Lower leg skin (tissue), 4 donors: ENCODE measurements at regions not wholly inside any gene's neighbourhood (a gene's known extent, or its start where the extent isn't known, plus 50 kb on each side); places are given as distances from the start of the nearest gene placed in this dataset.
"Not testable (repeated sequence)": the region's sequence is repeated elsewhere in the genome, so short reads cannot be mapped to it uniquely, and the experiment has no call there.

Source experiments
- DNase-seq, 2 donors: peaks; one replicate each; pipeline ENCODE4 v3.0.0-alpha.2; 2019; ENCODE audit warnings: low spot score in 2 of 2
- H3K4me3 ChIP-seq: fragments of 200-600 bp; sonication (generic); 2 replicates; pipeline ENCODE4 v1.5.1; 2017; ENCODE audit warnings: mild to moderate bottlenecking, low read depth; ENCODE audit not compliant: poor library complexity, severe bottlenecking
- POLR2A ChIP-seq, 2 donors: fragments of 450-650 bp; IDR thresholded peaks; one replicate each; pipeline ENCODE4 v1.6.1; 2016 to 2017; ENCODE audit warnings: antibody characterized with exemption in 2 of 2, mild to moderate bottlenecking in 1 of 2, moderate library complexity in 1 of 2
- WGBS, 2 donors: methylation state at CpG; one replicate each; pipeline ENCODE4 v1.1.5; 2018; 5-methylcytosine and 5-hydroxymethylcytosine counted together
- intact Hi-C: fragments of 100-400 bp; cut with DNase I; formaldehyde crosslinking; loops from one replicate; pipeline ENCODE4 v1.15.0; 2023; ENCODE audit warnings: low total_unique reads
- TF ChIP-seq, protein P1 (sequence below), 3 donors: fragments of 450-650 bp; IDR thresholded peaks; one replicate each; pipeline ENCODE4 v1.5.1; 2016; ENCODE audit warnings: antibody characterized with exemption in 3 of 3, mild to moderate bottlenecking in 3 of 3, moderate library complexity in 2 of 3

DNA sequence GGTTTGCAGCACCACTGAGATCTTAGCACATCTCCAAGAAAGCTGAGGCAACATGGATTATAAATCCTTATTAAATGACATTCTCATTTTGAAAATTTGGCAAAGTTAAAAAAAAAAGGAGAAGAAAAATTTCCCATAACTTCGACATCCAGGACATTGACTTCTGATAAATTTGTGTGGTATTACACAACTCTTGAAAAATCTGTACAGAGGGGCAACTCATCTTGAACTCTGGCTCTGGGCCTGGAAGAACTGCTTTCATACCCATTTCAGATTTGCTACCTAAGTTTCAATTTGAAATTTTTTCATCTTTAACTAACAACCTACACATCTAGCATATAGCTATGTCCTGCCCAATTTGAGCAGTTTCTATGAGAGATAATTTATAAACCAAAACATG is 118.0 kb upstream of the UGP2 start:
- no peak for DNase-seq
- TF ChIP-seq, protein P1, sequence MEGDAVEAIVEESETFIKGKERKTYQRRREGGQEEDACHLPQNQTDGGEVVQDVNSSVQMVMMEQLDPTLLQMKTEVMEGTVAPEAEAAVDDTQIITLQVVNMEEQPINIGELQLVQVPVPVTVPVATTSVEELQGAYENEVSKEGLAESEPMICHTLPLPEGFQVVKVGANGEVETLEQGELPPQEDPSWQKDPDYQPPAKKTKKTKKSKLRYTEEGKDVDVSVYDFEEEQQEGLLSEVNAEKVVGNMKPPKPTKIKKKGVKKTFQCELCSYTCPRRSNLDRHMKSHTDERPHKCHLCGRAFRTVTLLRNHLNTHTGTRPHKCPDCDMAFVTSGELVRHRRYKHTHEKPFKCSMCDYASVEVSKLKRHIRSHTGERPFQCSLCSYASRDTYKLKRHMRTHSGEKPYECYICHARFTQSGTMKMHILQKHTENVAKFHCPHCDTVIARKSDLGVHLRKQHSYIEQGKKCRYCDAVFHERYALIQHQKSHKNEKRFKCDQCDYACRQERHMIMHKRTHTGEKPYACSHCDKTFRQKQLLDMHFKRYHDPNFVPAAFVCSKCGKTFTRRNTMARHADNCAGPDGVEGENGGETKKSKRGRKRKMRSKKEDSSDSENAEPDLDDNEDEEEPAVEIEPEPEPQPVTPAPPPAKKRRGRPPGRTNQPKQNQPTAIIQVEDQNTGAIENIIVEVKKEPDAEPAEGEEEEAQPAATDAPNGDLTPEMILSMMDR (IDR thresholded peaks at IDR 0.05): no peak
- TF ChIP-seq POLR2A (IDR thresholded peaks at IDR 0.05): no peak
- intact Hi-C loops: no loop called here
- WGBS, 2 donors: 76 to 79% methylated on average over 1 of the region's 1 CpG
- no peak overlapping the region for H3K4me3 ChIP-seq

DNA sequence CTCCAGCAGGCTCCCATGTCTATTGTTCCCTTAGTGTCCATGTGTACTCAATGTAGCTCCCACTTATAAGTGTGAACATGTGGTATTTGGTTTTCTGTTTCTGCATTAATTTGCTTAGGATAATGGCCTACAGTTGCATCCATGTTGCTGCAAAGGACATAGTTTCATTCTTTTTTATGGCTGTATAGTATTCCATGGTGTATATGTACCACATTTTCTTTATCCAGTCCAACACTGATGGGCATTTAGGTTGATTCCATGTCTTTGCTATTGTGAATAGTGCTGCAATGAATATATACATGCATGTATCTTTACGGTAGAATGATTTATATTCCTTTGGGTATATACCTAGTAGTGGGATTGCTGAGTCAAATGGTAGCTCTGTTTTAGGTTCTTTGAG is 116.5 kb upstream of the UGP2 start:
- H3K4me3 ChIP-seq, DNase-seq, intact Hi-C loops: not testable (repeated sequence)
- 96 to 100% methylated on average over 1 of the region's 1 CpG for WGBS, 2 donors

DNA sequence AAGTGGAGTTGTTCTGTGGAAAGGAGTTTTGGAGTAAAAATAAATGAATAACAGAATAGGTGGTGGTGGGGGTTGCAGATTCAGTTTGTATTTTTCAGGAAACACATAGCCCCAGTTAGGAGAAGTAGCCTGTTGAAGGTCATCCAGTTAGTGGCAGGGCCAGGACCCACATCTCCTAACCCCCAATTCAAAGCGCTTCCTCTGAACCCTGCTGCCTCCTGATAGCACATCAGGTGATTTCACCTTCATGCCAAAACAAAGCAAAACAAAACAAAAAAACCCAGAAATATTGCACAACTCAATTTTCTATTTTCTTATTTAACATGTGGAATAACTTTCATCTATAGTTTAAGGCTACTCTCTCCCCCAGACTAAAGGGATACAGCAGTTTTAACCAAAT is 112.3 kb upstream of the UGP2 start:
- DNase-seq: no peak
- TF ChIP-seq, protein P1 (IDR thresholded peaks at IDR 0.05): no peak
- TF ChIP-seq POLR2A (IDR thresholded peaks at IDR 0.05): no peak
- no peak overlapping the region for H3K4me3 ChIP-seq
- 97 to 100% methylated on average over 1 of the region's 1 CpG for WGBS, 2 donors
- intact Hi-C loops: no loop called here

GRCh38 chr2:63729831-63730230 is 111.9 kb upstream of the UGP2 start:
- H3K4me3 ChIP-seq: no peak overlapping the region
- TF ChIP-seq, protein P1 (IDR thresholded peaks at IDR 0.05): no peak
- no peak for TF ChIP-seq POLR2A (IDR thresholded peaks at IDR 0.05)
- no peak for DNase-seq
- WGBS, 2 donors: 99% methylated on average over 2 of the region's 2 CpGs
- intact Hi-C loops: no loop called here

- no peak for TF ChIP-seq POLR2A (IDR thresholded peaks at IDR 0.05)
- TF ChIP-seq, protein P1 (IDR thresholded peaks at IDR 0.05): no peak
- intact Hi-C loops: no loop called here
- DNase-seq: no peak
- 89 to 90% methylated on average over 1 of the region's 1 CpG for WGBS, 2 donors
- no peak overlapping the region for H3K4me3 ChIP-seq
Measured at GRCh38 chr2:63734510-63734909, 107.2 kb upstream of the UGP2 start.

GRCh38 chr2:63735263-63735662 is 106.4 kb upstream of the UGP2 start:
- DNase-seq: no peak
- no peak overlapping the region for H3K4me3 ChIP-seq
- intact Hi-C loops: no loop called here
- WGBS, 2 donors: 63 to 71% methylated on average over 4 of the region's 4 CpGs
- TF ChIP-seq, protein P1 (IDR thresholded peaks at IDR 0.05): no peak
- no peak for TF ChIP-seq POLR2A (IDR thresholded peaks at IDR 0.05)
